K562 (cell line): ENCODE measurements at regions not wholly inside any gene's neighbourhood (a gene's known extent, or its start where the extent isn't known, plus 50 kb on each side); places are given as distances from the start of the nearest gene placed in this dataset.

Source experiments
- ATAC-seq: fragments of 200-7000 bp; cut with Tn5 transposase; 3 replicates; pipeline ENCODE4 v1.9.1; 2020; ENCODE audit warnings: moderate library complexity
- BruUV-seq: library from RNA; stranded (reverse); fragments of 400-500 nt; replicated peaks from 2 replicates; lab custom pipeline; 2021; lab: Mats Ljungman, UMichigan
- CTCF ChIA-PET: fragments of 300-600 bp; formaldehyde crosslinking; extraction: SDS; loops from one replicate; lab custom pipeline; 2021; ENCODE audit warnings: low intra/inter-chr PET ratio; lab: Yijun Ruan, JAX
- POLR2A ChIA-PET: fragments of 300-600, 350-650 bp; sonication (Branson Sonifier 250); formaldehyde crosslinking; extraction: SDS; loops from one replicate; lab custom pipeline; 2021; ENCODE audit warnings: antibody characterized with exemption, inconsistent platforms; lab: Yijun Ruan, JAX
- DNase-seq, 4 experiments: peaks; one replicate each; pipeline versions ENCODE4 v3.0.0 to v3.0.0-alpha.2; 2011 to 2018; ENCODE audit warnings: low spot score in 3 of 4, mixed read lengths in 3 of 4; ENCODE audit errors: extremely low read depth in 1 of 4
- FAIRE-seq: peaks from 2 replicates; lab custom pipeline; 2011; peaks lifted over from hg19 to GRCh38; lab: Jason Lieb, UNC
- H2AFZ ChIP-seq: 2 replicates; pipeline ENCODE4 v1.6.0; 2011; ENCODE audit warnings: low read depth, low read length, control low read depth, inconsistent platforms
- H3K27ac ChIP-seq: fragments of 200-600 bp; 3 replicates; pipeline ENCODE4 v1.8.0; 2011; ENCODE audit warnings: low read depth, mild to moderate bottlenecking, control low read depth, inconsistent platforms, low read length, moderate library complexity, mixed read lengths; ENCODE audit errors: extremely low read depth
- H3K27me3 ChIP-seq, 2 experiments: fragments of 300-600 bp in 1 of 2; 2 replicates in 1 of 2; 3 replicates in 1 of 2; pipeline versions ENCODE4 v1.6.0 to v1.8.0; 2011; ENCODE audit warnings: inconsistent platforms in 2 of 2, low read length in 2 of 2, mild to moderate bottlenecking in 1 of 2, mixed read lengths in 1 of 2, moderate library complexity in 1 of 2; ENCODE audit not compliant: control insufficient read depth in 2 of 2, insufficient read depth in 2 of 2
- H3K36me3 ChIP-seq: fragments of 300-600 bp; 3 replicates; pipeline ENCODE4 v1.8.0; 2011; ENCODE audit warnings: mild to moderate bottlenecking, low read length, inconsistent platforms; ENCODE audit not compliant: control insufficient read depth, insufficient read depth
- H3K4me1 ChIP-seq, 2 experiments: fragments of 200-600 bp in 1 of 2; replicated peaks in 1 of 2; 2 replicates in 1 of 2; 3 replicates in 1 of 2; pipeline versions ENCODE4 v1.5.1 to v1.8.0; 2011; ENCODE audit warnings: inconsistent platforms in 2 of 2, low read length in 2 of 2, mild to moderate bottlenecking in 1 of 2, mixed read lengths in 1 of 2, moderate library complexity in 1 of 2; ENCODE audit not compliant: control insufficient read depth in 2 of 2, insufficient read depth in 2 of 2
- H3K4me2 ChIP-seq: 2 replicates; pipeline ENCODE4 v1.6.1; 2011; ENCODE audit warnings: low read length, control low read depth, inconsistent platforms, mixed read lengths; ENCODE audit not compliant: insufficient read depth
- H3K4me3 ChIP-seq: fragments of 200-600 bp; sonication (generic), shearing (Covaris generic); 2 replicates; pipeline ENCODE4 v1.5.1; 2016; ENCODE audit warnings: control low read depth, inconsistent platforms
- H3K79me2 ChIP-seq: fragments of 200-600 bp; 3 replicates; pipeline ENCODE4 v1.8.0; 2011; ENCODE audit warnings: low read length, inconsistent platforms; ENCODE audit not compliant: control insufficient read depth, insufficient read depth
- H3K9ac ChIP-seq, 2 experiments: 2 replicates each; pipeline versions ENCODE4 v1.6.0 to v1.6.1; 2011; ENCODE audit warnings: low read depth in 2 of 2, low read length in 2 of 2, control low read depth in 1 of 2, inconsistent platforms in 1 of 2, mild to moderate bottlenecking in 1 of 2, mixed read lengths in 1 of 2; ENCODE audit not compliant: insufficient read depth in 1 of 2
- H3K9me1 ChIP-seq: one replicate; pipeline ENCODE4 v1.6.0; 2011; ENCODE audit warnings: inconsistent platforms, mild to moderate bottlenecking, low read length, moderate library complexity; ENCODE audit not compliant: control insufficient read depth, insufficient read depth
- H3K9me3 ChIP-seq: replicated peaks from 2 replicates; pipeline ENCODE4 v1.5.1; 2011; ENCODE audit warnings: low read depth, low read length, inconsistent platforms; ENCODE audit not compliant: control insufficient read depth, insufficient read depth
- H4K20me1 ChIP-seq: replicated peaks from 2 replicates; pipeline ENCODE4 v1.6.1; 2011; ENCODE audit warnings: low read length, inconsistent platforms, mixed read lengths; ENCODE audit not compliant: control insufficient read depth, insufficient read depth
- HBP1 ChIP-seq: fragments of 450-650 bp; formaldehyde crosslinking; IDR thresholded peaks from 2 replicates; pipeline ENCODE4 v1.4.0; 2022; ENCODE audit warnings: missing genetic modification characterization
- JUND ChIP-seq, 2 experiments: IDR thresholded peaks; 2 replicates in 1 of 2; 3 replicates in 1 of 2; pipeline ENCODE4 v1.6.1; 2011; ENCODE audit warnings: borderline replicate concordance in 2 of 2, low read depth in 2 of 2, low read length in 2 of 2, improper control_type of control experiment in 1 of 2, missing biosample characterization in 1 of 2, missing genetic modification characterization in 1 of 2, missing genetic modification reagents in 1 of 2
- KLF13 ChIP-seq: fragments of 450-650 bp; IDR thresholded peaks from 2 replicates; pipeline ENCODE4 v1.6.1; 2016; ENCODE audit warnings: missing genetic modification characterization, low read depth, mild to moderate bottlenecking, missing compliant biosample characterization, moderate library complexity, borderline replicate concordance
- PPARD ChIP-seq: fragments of 250-450 bp; sonication (Bioruptor Pico); IDR thresholded peaks from 2 replicates; pipeline ENCODE4 v1.8.0; 2022; ENCODE audit warnings: inconsistent platforms, mild to moderate bottlenecking, moderate library complexity
- RBM15 ChIP-seq: fragments of 200-400 bp; formaldehyde crosslinking; IDR thresholded peaks from 2 replicates; pipeline ENCODE4 v1.6.1; 2018; ENCODE audit warnings: mild to moderate bottlenecking, low read length, moderate library complexity; ENCODE audit not compliant: insufficient read depth
- STAT5B ChIP-seq: fragments of 250-450 bp; sonication (Bioruptor Pico); IDR thresholded peaks from 2 replicates; pipeline ENCODE4 v1.8.0; 2021; ENCODE audit warnings: mild to moderate bottlenecking, inconsistent platforms
- TCF3 ChIP-seq: sonication (generic); formaldehyde crosslinking; IDR thresholded peaks from 2 replicates; pipeline ENCODE4 v1.4.0; 2020; ENCODE audit warnings: mild to moderate bottlenecking, missing genetic modification reagents
- TCF7L2 ChIP-seq: fragments of 150-350 bp; IDR thresholded peaks from 2 replicates; pipeline ENCODE4 v1.6.1; 2016; ENCODE audit warnings: low read depth, mild to moderate bottlenecking, low read length, moderate library complexity
- ZBTB26 ChIP-seq: fragments of 450-650 bp; formaldehyde crosslinking; IDR thresholded peaks from 2 replicates; pipeline ENCODE4 v1.4.0; 2022; ENCODE audit warnings: missing genetic modification characterization
- ZMIZ1 ChIP-seq, 2 experiments: fragments of 150-350 bp in 1 of 2; IDR thresholded peaks; 2 replicates each; pipeline ENCODE4 v1.6.1; 2012 to 2016; ENCODE audit warnings: low read depth in 2 of 2, low read length in 2 of 2, mild to moderate bottlenecking in 1 of 2, moderate library complexity in 1 of 2
- ZNF280A ChIP-seq: fragments of 450-650 bp; IDR thresholded peaks from 2 replicates; pipeline ENCODE4 v1.6.1; 2018; ENCODE audit warnings: mild to moderate bottlenecking, low read depth; ENCODE audit not compliant: partially characterized antibody
- WGBS: fragments of 100-300 bp; shearing (Covaris generic); methylation state at CpG from one replicate; pipeline ENCODE4 v1.1.6; 2016; ENCODE audit warnings: low coverage, mixed read lengths; ENCODE audit not compliant: insufficient coverage; ENCODE audit errors: missing lambda C conversion rate; 5-methylcytosine and 5-hydroxymethylcytosine counted together
- in situ Hi-C: fragments of 300-500 bp; cut with MboI; formaldehyde crosslinking; loops from 4 replicates; pipeline ENCODE4 v1.15.0; 2018; ENCODE audit warnings: inconsistent platforms, mixed read lengths
- intact Hi-C: fragments of 100-400 bp; cut with micrococcal nuclease; formaldehyde crosslinking; loops from 2 replicates; pipeline ENCODE4 v1.14.2; 2022

GRCh38 chr6:2545383-2546038 is 205.2 kb downstream of the MYLK4 start:
- POLR2A ChIA-PET, result no interaction called here
- Histone ChIP-seq H4K20me1 (no peaks in the 10 kb centered on the region), H3K9me3 (no peaks in the 10 kb centered on the region), H2AFZ (no peak overlapping the region), H3K4me2 (no peak overlapping the region), H3K4me1 (peaks cover 4 to 15% of the 10 kb centered on the region in 2 experiments), H3K27ac (no peak overlapping the region), H3K79me2 (no peaks in the 10 kb centered on the region), H3K9me1 (no peaks in the 10 kb centered on the region), H3K36me3 (no peaks in the 10 kb centered on the region), H3K9ac (no peak overlapping the region), H3K27me3 (peaks cover 4 to 19% of the 10 kb centered on the region in 2 experiments; a peak in 4 of 5 replicates), H3K4me3 (no peak overlapping the region)
- CTCF ChIA-PET, result no interaction called here
- no TSS peak for BruUV-seq
- DNase-seq (no peak), FAIRE-seq (no peak), ATAC-seq (no peak)
- in situ Hi-C loops (no loop called here), intact Hi-C loops (no loop called here)
- WGBS, result 0% methylated on average over 6 of the region's 6 CpGs
- TF ChIP-seq STAT5B (no peak), TCF7L2 (no peak), ZNF280A (no peak), ZBTB26 (CRISPR knock-in tag) (no peak), HBP1 (no peak), PPARD (CRISPR knock-in tag) (no peak), TCF3 (CRISPR knock-in tag) (no peak), RBM15 (no peak), KLF13 (tag) (no peak), JUND (IDR thresholded peaks at IDR 0.05; ENCODE audit: borderline replicate concordance, low read depth, low read length) (no peak), JUND (tag; IDR thresholded peaks at IDR 0.05; ENCODE audit: borderline replicate concordance, low read depth, low read length) (no peak), ZMIZ1 (IDR thresholded peaks at IDR 0.05; ENCODE audit: low read depth in 2 of 2, low read length in 2 of 2) (no peak)
